OCI-LY3 (cell line): ENCODE measurements at regions not wholly inside any gene's neighbourhood (a gene's known extent, or its start where the extent isn't known, plus 50 kb on each side); places are given as distances from the start of the nearest gene placed in this dataset.
A peak's percentile ranks its signal among the peaks of the same experiment; 100 is the strongest.

Experiments used
- H2AFZ ChIP-seq: fragments of 200-600, 300-600 bp; shearing (Covaris generic); 2 replicates; pipeline ENCODE4 v1.6.0; 2014; ENCODE audit warnings: antibody characterized with exemption, low read depth, low read length
- H3K27ac ChIP-seq: fragments of 200-600, 300-600 bp; sonication (generic); 2 replicates; pipeline ENCODE4 v1.5.1; 2014; ENCODE audit warnings: mild to moderate bottlenecking, low read length, moderate library complexity, mixed read lengths
- H3K27me3 ChIP-seq: fragments of 200-600, 300-600 bp; sonication (generic); 2 replicates; pipeline ENCODE4 v1.6.1; 2014; ENCODE audit warnings: low read depth, low read length, mixed read lengths
- H3K36me3 ChIP-seq: fragments of 200-600, 300-600 bp; sonication (generic); replicated peaks from 2 replicates; pipeline ENCODE3; 2014; ENCODE audit warnings: low read depth, low read length, mixed read lengths
- H3K4me1 ChIP-seq: fragments of 300-600, 200-600 bp; sonication (generic); 2 replicates; pipeline ENCODE4 v1.6.1; 2014; ENCODE audit warnings: low read length, mixed read lengths
- H3K4me2 ChIP-seq: fragments of 200-600, 300-600 bp; sonication (generic); 2 replicates; pipeline ENCODE4 v1.6.1; 2014; ENCODE audit warnings: low read length, mixed read lengths
- H3K4me3 ChIP-seq: fragments of 300-600, 200-600 bp; sonication (generic); 2 replicates; pipeline ENCODE4 v1.5.1; 2014; ENCODE audit warnings: antibody characterized with exemption, mild to moderate bottlenecking, low read length, moderate library complexity
- H3K79me2 ChIP-seq: fragments of 300-600, 200-600 bp; shearing (Covaris generic); 2 replicates; pipeline ENCODE4 v1.6.1; 2014; ENCODE audit warnings: mild to moderate bottlenecking, low read length, mixed read lengths
- H3K9ac ChIP-seq: fragments of 300-600, 200-600 bp; shearing (Covaris generic); 2 replicates; pipeline ENCODE4 v1.6.0; 2014; ENCODE audit warnings: mild to moderate bottlenecking, low read length, moderate library complexity
- H3K9me3 ChIP-seq: fragments of 200-600, 300-600 bp; shearing (Covaris generic); 2 replicates; pipeline ENCODE4 v1.6.1; 2014; ENCODE audit warnings: low read length, mixed read lengths; ENCODE audit not compliant: insufficient read depth
- H4K20me1 ChIP-seq: fragments of 200-600, 300-600 bp; sonication (generic); 2 replicates; pipeline ENCODE4 v1.6.1; 2016; ENCODE audit warnings: low read length, mixed read lengths; ENCODE audit not compliant: insufficient read depth
- CTCF ChIP-seq: fragments of 200-600, 300-600 bp; sonication (generic); IDR thresholded peaks from 2 replicates; pipeline ENCODE4 v1.5.1; 2014; ENCODE audit warnings: antibody characterized with exemption, low read length, low read depth
- EZH2phosphoT487 ChIP-seq: fragments of 200-600 bp; shearing (Covaris generic); IDR thresholded peaks from 2 replicates; pipeline ENCODE4 v1.6.1; 2018; ENCODE audit warnings: antibody characterized with exemption, mixed run types, low read depth

DNA sequence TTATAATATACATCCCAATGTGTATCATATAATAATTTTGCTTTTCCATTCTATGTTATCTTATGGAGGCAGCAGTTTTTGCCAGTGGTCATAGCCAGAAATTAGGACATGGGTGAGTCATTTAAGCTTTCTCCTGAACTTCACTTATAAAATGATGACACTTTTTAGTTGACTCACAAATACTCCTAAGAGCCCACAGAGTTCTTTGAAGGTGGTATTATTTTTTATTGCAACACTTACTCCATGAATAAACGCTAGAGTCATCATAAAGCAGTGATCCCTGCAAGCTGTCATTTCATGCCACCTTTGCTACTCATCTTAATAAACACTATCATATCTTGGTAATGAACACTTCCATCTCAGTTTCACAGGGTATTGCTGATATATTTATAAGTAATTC is 69.9 kb upstream of the MAPRE2 start:
- H3K4me1 ChIP-seq: peaks cover 10% of the 10 kb centered on the region
- H3K9ac ChIP-seq: no peak overlapping the region
- H3K27me3 ChIP-seq: no peaks in the 10 kb centered on the region
- H3K4me3 ChIP-seq: no peak overlapping the region
- no peak for TF ChIP-seq EZH2phosphoT487
- no peak for TF ChIP-seq CTCF
- no peaks in the 10 kb centered on the region for H3K36me3 ChIP-seq
- H3K79me2 ChIP-seq: no peaks in the 10 kb centered on the region
- no peak overlapping the region for H3K27ac ChIP-seq
- no peaks in the 10 kb centered on the region for H4K20me1 ChIP-seq
- H3K9me3 ChIP-seq: no peaks in the 10 kb centered on the region
- H3K4me2 ChIP-seq: no peak overlapping the region
- H2AFZ ChIP-seq: no peak overlapping the region

DNA sequence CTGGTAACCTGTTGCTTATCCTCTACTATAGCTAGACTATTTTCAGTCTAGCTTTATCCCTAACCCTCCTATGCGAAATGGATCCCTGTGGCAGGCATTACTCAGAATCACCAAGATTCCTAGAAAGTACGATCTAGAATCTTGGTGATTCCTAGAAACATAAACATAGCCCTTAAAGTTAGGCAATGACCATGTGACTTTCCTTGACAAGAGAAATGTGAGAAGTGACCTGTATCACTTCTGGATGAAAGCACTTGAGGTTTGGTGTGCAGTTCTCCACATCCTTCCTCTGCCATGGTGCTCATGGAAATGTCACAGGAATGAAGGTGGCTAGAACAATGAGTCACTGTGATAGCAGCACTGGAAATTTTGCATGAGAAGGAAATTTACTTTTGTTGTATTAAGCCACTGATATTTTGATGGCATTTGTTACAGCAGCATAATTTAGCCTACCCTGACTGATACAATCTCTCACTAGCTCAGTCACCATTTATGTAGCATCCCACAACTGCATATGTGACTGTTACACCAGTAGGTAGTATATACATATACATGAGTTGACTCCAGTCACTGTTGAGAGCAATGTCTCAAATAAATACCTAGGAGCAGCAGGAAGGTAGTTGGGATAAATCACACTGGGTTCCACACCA is 68.3 kb upstream of the MAPRE2 start:
- Histone ChIP-seq H3K9ac (no peak overlapping the region), H3K9me3 (no peaks in the 10 kb centered on the region), H3K4me1 (peaks cover 11% of the 10 kb centered on the region), H3K36me3 (no peaks in the 10 kb centered on the region), H3K4me3 (no peak overlapping the region), H4K20me1 (no peaks in the 10 kb centered on the region), H2AFZ (no peak overlapping the region), H3K4me2 (no peak overlapping the region), H3K27me3 (no peaks in the 10 kb centered on the region), H3K79me2 (no peaks in the 10 kb centered on the region), H3K27ac (no peak overlapping the region)
- TF ChIP-seq EZH2phosphoT487 (no peak), CTCF (no peak)

DNA sequence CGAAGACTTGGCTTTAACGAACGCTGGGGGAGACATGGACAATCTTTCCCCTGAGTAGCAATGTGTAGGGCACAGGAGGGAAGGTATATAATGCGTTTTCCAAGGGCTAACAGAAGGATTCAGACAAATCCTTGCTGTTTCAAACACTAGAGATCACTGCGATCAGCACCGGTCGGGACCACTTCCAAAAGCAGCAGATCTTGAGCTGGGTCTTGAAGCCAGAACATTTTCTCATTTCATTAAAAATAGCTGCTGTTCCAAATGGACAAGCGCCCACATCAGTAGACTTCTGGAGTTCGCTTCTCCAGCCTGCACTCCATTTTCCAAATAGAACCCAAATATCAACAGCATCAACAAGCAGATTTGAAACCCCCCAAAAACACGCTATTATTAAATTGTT is 65.1 kb upstream of the MAPRE2 start:
- peak overlapping the region; percentile 95 for H3K4me3 ChIP-seq
- peak overlapping the region; percentile 95; the same call in 1 of the 2 replicates for H2AFZ ChIP-seq
- H3K4me1 ChIP-seq: peaks cover 22% of the 10 kb centered on the region
- H3K27ac ChIP-seq: no peak overlapping the region
- no peaks in the 10 kb centered on the region for H4K20me1 ChIP-seq
- TF ChIP-seq EZH2phosphoT487 (no peak), CTCF (no peak)
- H3K9ac ChIP-seq: peak overlapping the region; percentile 80
- H3K9me3 ChIP-seq: no peaks in the 10 kb centered on the region
- no peaks in the 10 kb centered on the region for H3K36me3 ChIP-seq
- peak overlapping the region; percentile 99 for H3K4me2 ChIP-seq
- H3K27me3 ChIP-seq: no peaks in the 10 kb centered on the region
- H3K79me2 ChIP-seq: no peaks in the 10 kb centered on the region

- peak overlapping the region; percentile 95 for H2AFZ ChIP-seq
- no peaks in the 10 kb centered on the region for H3K79me2 ChIP-seq
- H4K20me1 ChIP-seq: no peaks in the 10 kb centered on the region
- no peaks in the 10 kb centered on the region for H3K27me3 ChIP-seq
- H3K4me3 ChIP-seq: peak overlapping the region; percentile 95
- peak overlapping the region; percentile 99 for H3K4me2 ChIP-seq
- no peaks in the 10 kb centered on the region for H3K36me3 ChIP-seq
- TF ChIP-seq EZH2phosphoT487 (no peak), CTCF (no peak)
- H3K27ac ChIP-seq: no peak overlapping the region
- peak overlapping the region; percentile 80 for H3K9ac ChIP-seq
- H3K4me1 ChIP-seq: peaks cover 22% of the 10 kb centered on the region
- no peaks in the 10 kb centered on the region for H3K9me3 ChIP-seq
Observed at GRCh38 chr18:34976534-34976898, 64.7 kb upstream of the MAPRE2 start.
